ENCODE measurements at regions not wholly inside any gene's neighbourhood (a gene's known extent, or its start where the extent isn't known, plus 50 kb on each side); places are given as distances from the start of the nearest gene placed in this dataset.

GRCh38 chr4:79687006-79687405 is 279.0 kb upstream of the GK2 start:
- no peaks in the 10 kb centered on the region for H3K9me3 ChIP-seq (ENCODE audit: control insufficient read depth in 1 of 2, insufficient read depth in 1 of 2, low read length in 2 of 2)
- Mint-ChIP-seq H3K36me3 (ENCODE audit: low read depth) (no peaks in the 10 kb centered on the region), H3K27me3 (no peaks in the 10 kb centered on the region), H3K27ac (no peak overlapping the region), H3K4me1 (ENCODE audit: low read depth) (peaks cover 6% of the 10 kb centered on the region), H3K4me3 (no peak overlapping the region), H3K9me3 (no peaks in the 10 kb centered on the region)
- H3K4me1 ChIP-seq (ENCODE audit: insufficient read depth, low read length): no peaks in the 10 kb centered on the region
- intact Hi-C loops (cut with DNase I, micrococcal nuclease): no loop called here
- TF ChIP-seq, protein P1, sequence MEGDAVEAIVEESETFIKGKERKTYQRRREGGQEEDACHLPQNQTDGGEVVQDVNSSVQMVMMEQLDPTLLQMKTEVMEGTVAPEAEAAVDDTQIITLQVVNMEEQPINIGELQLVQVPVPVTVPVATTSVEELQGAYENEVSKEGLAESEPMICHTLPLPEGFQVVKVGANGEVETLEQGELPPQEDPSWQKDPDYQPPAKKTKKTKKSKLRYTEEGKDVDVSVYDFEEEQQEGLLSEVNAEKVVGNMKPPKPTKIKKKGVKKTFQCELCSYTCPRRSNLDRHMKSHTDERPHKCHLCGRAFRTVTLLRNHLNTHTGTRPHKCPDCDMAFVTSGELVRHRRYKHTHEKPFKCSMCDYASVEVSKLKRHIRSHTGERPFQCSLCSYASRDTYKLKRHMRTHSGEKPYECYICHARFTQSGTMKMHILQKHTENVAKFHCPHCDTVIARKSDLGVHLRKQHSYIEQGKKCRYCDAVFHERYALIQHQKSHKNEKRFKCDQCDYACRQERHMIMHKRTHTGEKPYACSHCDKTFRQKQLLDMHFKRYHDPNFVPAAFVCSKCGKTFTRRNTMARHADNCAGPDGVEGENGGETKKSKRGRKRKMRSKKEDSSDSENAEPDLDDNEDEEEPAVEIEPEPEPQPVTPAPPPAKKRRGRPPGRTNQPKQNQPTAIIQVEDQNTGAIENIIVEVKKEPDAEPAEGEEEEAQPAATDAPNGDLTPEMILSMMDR (IDR thresholded peaks at IDR 0.05): no peak
- H3K27ac ChIP-seq (ENCODE audit: low read depth in 1 of 2, low read length in 2 of 2): no peak overlapping the region
- H3K27me3 ChIP-seq (ENCODE audit: control insufficient read depth in 1 of 2, insufficient read depth in 2 of 2, low read length in 2 of 2): no peaks in the 10 kb centered on the region
- no peak for ATAC-seq (ENCODE audit: poor library complexity)
- H3K36me3 ChIP-seq (ENCODE audit: insufficient read depth, low read length): no peaks in the 10 kb centered on the region
- ChIA-PET POLR2A (no interaction called here), CTCF (no interaction called here)
- no peak overlapping the region for H3K4me3 ChIP-seq (ENCODE audit: low read length)
- no peak for DNase-seq

GRCh38 chr4:79685542-79685941 is 277.5 kb upstream of the GK2 start:
- CTCF ChIA-PET: no interaction called here
- H3K27me3 Mint-ChIP-seq: no peaks in the 10 kb centered on the region

GRCh38 chr4:79684516-79684915 is 276.5 kb upstream of the GK2 start:
- Histone ChIP-seq H3K27me3 (ENCODE audit: control insufficient read depth in 1 of 2, insufficient read depth in 2 of 2, low read length in 2 of 2) (no peaks in the 10 kb centered on the region), H3K27ac (ENCODE audit: low read depth in 1 of 2, low read length in 2 of 2) (no peak overlapping the region), H3K36me3 (ENCODE audit: insufficient read depth, low read length) (no peaks in the 10 kb centered on the region), H3K4me3 (ENCODE audit: low read length) (no peak overlapping the region), H3K9me3 (ENCODE audit: control insufficient read depth in 1 of 2, insufficient read depth in 1 of 2, low read length in 2 of 2) (no peaks in the 10 kb centered on the region), H3K4me1 (ENCODE audit: insufficient read depth, low read length) (no peaks in the 10 kb centered on the region)
- Mint-ChIP-seq H3K9me3 (no peaks in the 10 kb centered on the region), H3K27me3 (no peaks in the 10 kb centered on the region), H3K36me3 (ENCODE audit: low read depth) (no peaks in the 10 kb centered on the region), H3K4me1 (ENCODE audit: low read depth) (peaks cover 6% of the 10 kb centered on the region), H3K27ac (no peak overlapping the region), H3K4me3 (no peak overlapping the region)
- DNase-seq: no peak
- TF ChIP-seq, protein P1 (IDR thresholded peaks at IDR 0.05): no peak
- CTCF ChIA-PET: no interaction called here
- intact Hi-C loops (cut with DNase I, micrococcal nuclease): no loop called here
- POLR2A ChIA-PET: no interaction called here
- ATAC-seq (ENCODE audit: poor library complexity): no peak

More at GRCh38 chr4:79685542-79685941, 277.5 kb upstream of the GK2 start:
- Histone ChIP-seq H3K27me3 (ENCODE audit: control insufficient read depth in 1 of 2, insufficient read depth in 2 of 2, low read length in 2 of 2) (no peaks in the 10 kb centered on the region), H3K36me3 (ENCODE audit: insufficient read depth, low read length) (no peaks in the 10 kb centered on the region), H3K4me1 (ENCODE audit: insufficient read depth, low read length) (no peaks in the 10 kb centered on the region), H3K9me3 (ENCODE audit: control insufficient read depth in 1 of 2, insufficient read depth in 1 of 2, low read length in 2 of 2) (no peaks in the 10 kb centered on the region), H3K27ac (ENCODE audit: low read depth in 1 of 2, low read length in 2 of 2) (no peak overlapping the region), H3K4me3 (ENCODE audit: low read length) (no peak overlapping the region)
- Mint-ChIP-seq H3K36me3 (ENCODE audit: low read depth) (no peaks in the 10 kb centered on the region), H3K27ac (no peak overlapping the region), H3K4me1 (ENCODE audit: low read depth) (peaks cover 6% of the 10 kb centered on the region), H3K4me3 (no peak overlapping the region), H3K9me3 (no peaks in the 10 kb centered on the region)
- TF ChIP-seq, protein P1 (IDR thresholded peaks at IDR 0.05): no peak
- POLR2A ChIA-PET: no interaction called here
- DNase-seq (no peak), ATAC-seq (ENCODE audit: poor library complexity) (no peak)
- intact Hi-C loops (cut with DNase I, micrococcal nuclease): no loop called here
